HepG2 (cell line): ENCODE measurements at regions not wholly inside any gene's neighbourhood (a gene's known extent, or its start where the extent isn't known, plus 50 kb on each side); places are given as distances from the start of the nearest gene placed in this dataset.

Experiments
- AFF4 ChIP-seq: sonication (generic); formaldehyde crosslinking; IDR thresholded peaks from 2 replicates; pipeline ENCODE4 v1.4.0; 2020; ENCODE audit warnings: missing genetic modification reagents
- CHD4 ChIP-seq: fragments of 200-600 bp; sonication (generic); IDR thresholded peaks from 2 replicates; pipeline ENCODE4 v1.7.0; 2017; ENCODE audit warnings: mild to moderate bottlenecking, low read length, borderline replicate concordance
- ELF1 ChIP-seq: sonication (generic); formaldehyde crosslinking; IDR thresholded peaks from 2 replicates; pipeline ENCODE4 v1.4.0; 2020; ENCODE audit warnings: missing genetic modification reagents
- KAT8 ChIP-seq: IDR thresholded peaks from 2 replicates; pipeline ENCODE4 v1.6.1; 2016; ENCODE audit warnings: missing genetic modification reagents, missing compliant biosample characterization
- POLR2A ChIP-seq, 2 experiments: IDR thresholded peaks; 2 replicates each; pipeline ENCODE4 v1.6.1; 2011; ENCODE audit warnings: low read depth in 2 of 2, low read length in 2 of 2, mild to moderate bottlenecking in 1 of 2, moderate library complexity in 1 of 2; ENCODE audit not compliant: insufficient read depth in 1 of 2
- SP4 ChIP-seq: sonication (generic); formaldehyde crosslinking; IDR thresholded peaks from 2 replicates; pipeline ENCODE4 v1.8.1; 2023; ENCODE audit warnings: mild to moderate bottlenecking, missing genetic modification reagents
- SUZ12 ChIP-seq: fragments of 150-350 bp; IDR thresholded peaks from 2 replicates; pipeline ENCODE4 v1.6.1; 2014; ENCODE audit warnings: low read depth, low read length
- ZNF407 ChIP-seq: sonication (generic); formaldehyde crosslinking; IDR thresholded peaks from one replicate; pipeline ENCODE4 v1.5.1; 2020; ENCODE audit warnings: mild to moderate bottlenecking, missing genetic modification reagents; ENCODE audit errors: not compliant biosample characterization
- TF ChIP-seq, protein P1 (sequence below): IDR thresholded peaks from 2 replicates; pipeline ENCODE4 v1.6.1; 2016; ENCODE audit warnings: low read depth, missing genetic modification reagents, missing compliant biosample characterization

GRCh38 chr16:88141580-88141979 is 190.3 kb downstream of the BANP start:
- no peak for TF ChIP-seq ELF1 (CRISPR knock-in tag)
- TF ChIP-seq, protein P1, sequence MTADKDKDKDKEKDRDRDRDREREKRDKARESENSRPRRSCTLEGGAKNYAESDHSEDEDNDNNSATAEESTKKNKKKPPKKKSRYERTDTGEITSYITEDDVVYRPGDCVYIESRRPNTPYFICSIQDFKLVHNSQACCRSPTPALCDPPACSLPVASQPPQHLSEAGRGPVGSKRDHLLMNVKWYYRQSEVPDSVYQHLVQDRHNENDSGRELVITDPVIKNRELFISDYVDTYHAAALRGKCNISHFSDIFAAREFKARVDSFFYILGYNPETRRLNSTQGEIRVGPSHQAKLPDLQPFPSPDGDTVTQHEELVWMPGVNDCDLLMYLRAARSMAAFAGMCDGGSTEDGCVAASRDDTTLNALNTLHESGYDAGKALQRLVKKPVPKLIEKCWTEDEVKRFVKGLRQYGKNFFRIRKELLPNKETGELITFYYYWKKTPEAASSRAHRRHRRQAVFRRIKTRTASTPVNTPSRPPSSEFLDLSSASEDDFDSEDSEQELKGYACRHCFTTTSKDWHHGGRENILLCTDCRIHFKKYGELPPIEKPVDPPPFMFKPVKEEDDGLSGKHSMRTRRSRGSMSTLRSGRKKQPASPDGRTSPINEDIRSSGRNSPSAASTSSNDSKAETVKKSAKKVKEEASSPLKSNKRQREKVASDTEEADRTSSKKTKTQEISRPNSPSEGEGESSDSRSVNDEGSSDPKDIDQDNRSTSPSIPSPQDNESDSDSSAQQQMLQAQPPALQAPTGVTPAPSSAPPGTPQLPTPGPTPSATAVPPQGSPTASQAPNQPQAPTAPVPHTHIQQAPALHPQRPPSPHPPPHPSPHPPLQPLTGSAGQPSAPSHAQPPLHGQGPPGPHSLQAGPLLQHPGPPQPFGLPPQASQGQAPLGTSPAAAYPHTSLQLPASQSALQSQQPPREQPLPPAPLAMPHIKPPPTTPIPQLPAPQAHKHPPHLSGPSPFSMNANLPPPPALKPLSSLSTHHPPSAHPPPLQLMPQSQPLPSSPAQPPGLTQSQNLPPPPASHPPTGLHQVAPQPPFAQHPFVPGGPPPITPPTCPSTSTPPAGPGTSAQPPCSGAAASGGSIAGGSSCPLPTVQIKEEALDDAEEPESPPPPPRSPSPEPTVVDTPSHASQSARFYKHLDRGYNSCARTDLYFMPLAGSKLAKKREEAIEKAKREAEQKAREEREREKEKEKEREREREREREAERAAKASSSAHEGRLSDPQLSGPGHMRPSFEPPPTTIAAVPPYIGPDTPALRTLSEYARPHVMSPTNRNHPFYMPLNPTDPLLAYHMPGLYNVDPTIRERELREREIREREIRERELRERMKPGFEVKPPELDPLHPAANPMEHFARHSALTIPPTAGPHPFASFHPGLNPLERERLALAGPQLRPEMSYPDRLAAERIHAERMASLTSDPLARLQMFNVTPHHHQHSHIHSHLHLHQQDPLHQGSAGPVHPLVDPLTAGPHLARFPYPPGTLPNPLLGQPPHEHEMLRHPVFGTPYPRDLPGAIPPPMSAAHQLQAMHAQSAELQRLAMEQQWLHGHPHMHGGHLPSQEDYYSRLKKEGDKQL (CRISPR knock-in tag) = no peak
- no peak for TF ChIP-seq AFF4 (CRISPR knock-in tag)
- TF ChIP-seq KAT8 (CRISPR knock-in tag) = no peak
- TF ChIP-seq SUZ12 = no peak
- TF ChIP-seq ZNF407 (CRISPR knock-in tag) = no peak
- no peak for TF ChIP-seq SP4
- no peak for TF ChIP-seq CHD4
- no peak for TF ChIP-seq POLR2A (IDR thresholded peaks at IDR 0.05; ENCODE audit: insufficient read depth in 1 of 2, low read depth in 2 of 2, low read length in 2 of 2)
